HCT116 (cell line): ENCODE measurements at regions not wholly inside any gene's neighbourhood (a gene's known extent, or its start where the extent isn't known, plus 50 kb on each side); places are given as distances from the start of the nearest gene placed in this dataset.

Experiments
- EGR1 ChIP-seq: IDR thresholded peaks from 2 replicates; pipeline ENCODE4 v1.6.1; 2012; ENCODE audit warnings: low read depth
- EZH2phosphoT487 ChIP-seq: fragments of 200-600 bp; IDR thresholded peaks from 2 replicates; pipeline ENCODE4 v1.6.1; 2018; ENCODE audit warnings: antibody characterized with exemption, borderline replicate concordance
- POLR2A ChIP-seq: IDR thresholded peaks from 2 replicates; pipeline ENCODE4 v1.7.0; 2011; ENCODE audit warnings: borderline replicate concordance; ENCODE audit not compliant: insufficient read depth, insufficient read length; ENCODE audit errors: extremely low read depth
- POLR2AphosphoS5 ChIP-seq: IDR thresholded peaks from 2 replicates; pipeline ENCODE4 v1.6.1; 2011; ENCODE audit warnings: mild to moderate bottlenecking, low read depth, low read length, moderate library complexity
- YY1 ChIP-seq: IDR thresholded peaks from 2 replicates; pipeline ENCODE4 v1.6.1; 2011; ENCODE audit warnings: low read length, low read depth, moderate library complexity, mild to moderate bottlenecking; ENCODE audit not compliant: insufficient replicate concordance; ENCODE audit errors: extremely low read depth
- ZFX ChIP-seq: fragments of 450-650 bp; IDR thresholded peaks from 2 replicates; pipeline ENCODE4 v1.6.1; 2017
- ZNF274 ChIP-seq: fragments of 200-500 bp; sonication (Bioruptor generic); IDR thresholded peaks from 2 replicates; pipeline ENCODE4 v1.6.1; 2014; ENCODE audit warnings: mild to moderate bottlenecking, low read depth, low read length, inconsistent platforms
- TF ChIP-seq, protein P1 (sequence below): IDR thresholded peaks from 2 replicates; pipeline ENCODE4 v1.6.1; 2012; ENCODE audit warnings: low read depth
- TF ChIP-seq, protein P2 (sequence below), 3 experiments: fragments of 200-600 bp in 1 of 3; sonication (generic) in 1 of 3; IDR thresholded peaks in 2 of 3; conservative IDR thresholded peaks in 1 of 3; 2 replicates each; pipeline ENCODE4 v1.5.1; 2012 to 2017; ENCODE audit warnings: low read depth in 2 of 3, low read length in 2 of 3, antibody characterized with exemption in 1 of 3, borderline replicate concordance in 1 of 3, control low read depth in 1 of 3, mild to moderate bottlenecking in 1 of 3, mixed read lengths in 1 of 3, mixed run types in 1 of 3, moderate library complexity in 1 of 3; ENCODE audit not compliant: insufficient read depth in 1 of 3
- TF ChIP-seq, protein P3 (sequence below): IDR thresholded peaks from 2 replicates; pipeline ENCODE4 v1.6.1; 2012

DNA sequence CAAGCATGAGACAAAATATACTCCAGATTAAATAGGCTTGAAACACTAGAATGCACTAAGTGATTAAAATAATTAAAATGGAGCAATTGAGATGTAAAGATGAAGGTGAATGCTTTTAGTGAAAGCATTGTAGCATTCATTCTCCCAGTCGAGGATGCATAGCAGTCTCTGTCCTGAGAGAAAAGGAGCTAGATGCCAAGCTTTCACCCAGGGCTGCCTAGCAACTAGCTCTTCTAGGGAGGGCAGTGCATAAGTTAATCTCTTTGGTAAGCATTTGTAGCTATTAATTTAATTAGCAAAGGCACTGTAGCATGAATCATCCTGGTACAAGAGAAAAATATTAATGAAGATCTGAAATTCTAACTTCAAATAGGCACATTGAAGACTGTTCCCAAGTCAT lies 1014.8 kb downstream of the C4orf33 start:
- TF ChIP-seq YY1 (no peak), ZFX (no peak), POLR2A (no peak), EZH2phosphoT487 (no peak), POLR2AphosphoS5 (no peak), ZNF274 (no peak), EGR1 (no peak)
- TF ChIP-seq, protein P1, sequence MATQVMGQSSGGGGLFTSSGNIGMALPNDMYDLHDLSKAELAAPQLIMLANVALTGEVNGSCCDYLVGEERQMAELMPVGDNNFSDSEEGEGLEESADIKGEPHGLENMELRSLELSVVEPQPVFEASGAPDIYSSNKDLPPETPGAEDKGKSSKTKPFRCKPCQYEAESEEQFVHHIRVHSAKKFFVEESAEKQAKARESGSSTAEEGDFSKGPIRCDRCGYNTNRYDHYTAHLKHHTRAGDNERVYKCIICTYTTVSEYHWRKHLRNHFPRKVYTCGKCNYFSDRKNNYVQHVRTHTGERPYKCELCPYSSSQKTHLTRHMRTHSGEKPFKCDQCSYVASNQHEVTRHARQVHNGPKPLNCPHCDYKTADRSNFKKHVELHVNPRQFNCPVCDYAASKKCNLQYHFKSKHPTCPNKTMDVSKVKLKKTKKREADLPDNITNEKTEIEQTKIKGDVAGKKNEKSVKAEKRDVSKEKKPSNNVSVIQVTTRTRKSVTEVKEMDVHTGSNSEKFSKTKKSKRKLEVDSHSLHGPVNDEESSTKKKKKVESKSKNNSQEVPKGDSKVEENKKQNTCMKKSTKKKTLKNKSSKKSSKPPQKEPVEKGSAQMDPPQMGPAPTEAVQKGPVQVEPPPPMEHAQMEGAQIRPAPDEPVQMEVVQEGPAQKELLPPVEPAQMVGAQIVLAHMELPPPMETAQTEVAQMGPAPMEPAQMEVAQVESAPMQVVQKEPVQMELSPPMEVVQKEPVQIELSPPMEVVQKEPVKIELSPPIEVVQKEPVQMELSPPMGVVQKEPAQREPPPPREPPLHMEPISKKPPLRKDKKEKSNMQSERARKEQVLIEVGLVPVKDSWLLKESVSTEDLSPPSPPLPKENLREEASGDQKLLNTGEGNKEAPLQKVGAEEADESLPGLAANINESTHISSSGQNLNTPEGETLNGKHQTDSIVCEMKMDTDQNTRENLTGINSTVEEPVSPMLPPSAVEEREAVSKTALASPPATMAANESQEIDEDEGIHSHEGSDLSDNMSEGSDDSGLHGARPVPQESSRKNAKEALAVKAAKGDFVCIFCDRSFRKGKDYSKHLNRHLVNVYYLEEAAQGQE: no peak
- TF ChIP-seq, protein P2, sequence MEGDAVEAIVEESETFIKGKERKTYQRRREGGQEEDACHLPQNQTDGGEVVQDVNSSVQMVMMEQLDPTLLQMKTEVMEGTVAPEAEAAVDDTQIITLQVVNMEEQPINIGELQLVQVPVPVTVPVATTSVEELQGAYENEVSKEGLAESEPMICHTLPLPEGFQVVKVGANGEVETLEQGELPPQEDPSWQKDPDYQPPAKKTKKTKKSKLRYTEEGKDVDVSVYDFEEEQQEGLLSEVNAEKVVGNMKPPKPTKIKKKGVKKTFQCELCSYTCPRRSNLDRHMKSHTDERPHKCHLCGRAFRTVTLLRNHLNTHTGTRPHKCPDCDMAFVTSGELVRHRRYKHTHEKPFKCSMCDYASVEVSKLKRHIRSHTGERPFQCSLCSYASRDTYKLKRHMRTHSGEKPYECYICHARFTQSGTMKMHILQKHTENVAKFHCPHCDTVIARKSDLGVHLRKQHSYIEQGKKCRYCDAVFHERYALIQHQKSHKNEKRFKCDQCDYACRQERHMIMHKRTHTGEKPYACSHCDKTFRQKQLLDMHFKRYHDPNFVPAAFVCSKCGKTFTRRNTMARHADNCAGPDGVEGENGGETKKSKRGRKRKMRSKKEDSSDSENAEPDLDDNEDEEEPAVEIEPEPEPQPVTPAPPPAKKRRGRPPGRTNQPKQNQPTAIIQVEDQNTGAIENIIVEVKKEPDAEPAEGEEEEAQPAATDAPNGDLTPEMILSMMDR (IDR thresholded peaks at IDR 0.05 in 2 of 3, conservative IDR thresholded peaks at IDR 0.05 in 1 of 3; ENCODE audit: borderline replicate concordance in 1 of 3, insufficient read depth in 1 of 3, low read depth in 2 of 3, low read length in 2 of 3): no peak
- TF ChIP-seq, protein P3, sequence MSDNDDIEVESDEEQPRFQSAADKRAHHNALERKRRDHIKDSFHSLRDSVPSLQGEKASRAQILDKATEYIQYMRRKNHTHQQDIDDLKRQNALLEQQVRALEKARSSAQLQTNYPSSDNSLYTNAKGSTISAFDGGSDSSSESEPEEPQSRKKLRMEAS: no peak
